HUES64 (cell line): ENCODE measurements at regions not wholly inside any gene's neighbourhood (a gene's known extent, or its start where the extent isn't known, plus 50 kb on each side); places are given as distances from the start of the nearest gene placed in this dataset.

Experiments used
- H3K27ac ChIP-seq: 2 replicates; pipeline ENCODE4 v1.7.0; 2013; ENCODE audit warnings: low read depth, low read length, inconsistent platforms
- H3K27me3 ChIP-seq: 2 replicates; pipeline ENCODE4 v1.6.1; 2013; ENCODE audit warnings: mild to moderate bottlenecking, low read length; ENCODE audit not compliant: insufficient read depth
- H3K36me3 ChIP-seq: 2 replicates; pipeline ENCODE4 v1.6.1; 2013; ENCODE audit warnings: mild to moderate bottlenecking, low read length; ENCODE audit not compliant: insufficient read depth
- H3K4me1 ChIP-seq: 2 replicates; pipeline ENCODE4 v1.6.1; 2013; ENCODE audit warnings: mild to moderate bottlenecking, low read length, moderate library complexity; ENCODE audit not compliant: insufficient read depth
- H3K4me3 ChIP-seq: 2 replicates; pipeline ENCODE4 v1.5.1; 2013; ENCODE audit warnings: mild to moderate bottlenecking, low read length, moderate library complexity
- H3K9ac ChIP-seq: 2 replicates; pipeline ENCODE4 v1.6.1; 2013; ENCODE audit warnings: mild to moderate bottlenecking, low read depth, low read length
- H3K9me3 ChIP-seq: 2 replicates; pipeline ENCODE4 v1.6.1; 2013; ENCODE audit warnings: low read depth, low read length; ENCODE audit not compliant: insufficient read depth
- WGBS: fragments of 150-250, 120-280 bp; methylation state at CpG from one replicate; pipeline ENCODE4 v1.1.7; 2013; ENCODE audit warnings: missing lambda C conversion rate; 5-methylcytosine and 5-hydroxymethylcytosine counted together

DNA sequence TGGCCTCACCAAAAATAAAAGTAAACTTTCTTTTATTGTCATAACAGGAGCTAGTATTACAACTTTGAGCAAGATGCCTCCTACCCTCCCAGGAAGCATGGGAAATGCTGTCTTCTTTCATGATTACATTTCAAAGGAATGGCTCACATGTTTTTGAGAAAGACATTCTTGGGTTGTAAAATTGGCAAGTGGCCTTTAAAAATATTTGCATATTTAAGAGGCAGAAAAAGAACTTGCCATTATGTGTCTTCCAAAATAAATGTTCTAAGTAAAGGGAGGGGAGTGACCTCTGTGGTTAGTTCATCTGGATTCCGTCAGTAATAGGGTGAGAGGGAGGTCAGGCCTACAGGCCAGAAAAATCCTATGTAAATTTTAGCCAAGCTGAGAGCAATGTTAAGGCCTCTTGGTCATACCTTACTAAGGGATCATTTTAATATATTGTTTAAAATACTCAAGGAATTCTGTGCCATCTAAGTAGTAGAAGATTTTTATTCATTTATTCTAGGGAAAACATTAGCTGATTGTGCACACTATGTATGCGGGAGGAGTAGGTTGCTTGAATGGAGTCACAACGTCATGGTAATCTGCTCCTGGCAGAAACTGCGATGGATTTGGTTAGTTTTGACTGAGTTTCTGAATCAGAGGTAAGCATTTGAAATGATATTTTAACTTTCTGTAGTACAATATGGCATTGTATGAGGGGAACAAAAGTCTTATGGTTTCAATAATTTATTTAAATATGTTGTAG, 1485.7 kb upstream of the CDH9 start:
- 78% methylated on average over 4 of the region's 4 CpGs for WGBS

DNA sequence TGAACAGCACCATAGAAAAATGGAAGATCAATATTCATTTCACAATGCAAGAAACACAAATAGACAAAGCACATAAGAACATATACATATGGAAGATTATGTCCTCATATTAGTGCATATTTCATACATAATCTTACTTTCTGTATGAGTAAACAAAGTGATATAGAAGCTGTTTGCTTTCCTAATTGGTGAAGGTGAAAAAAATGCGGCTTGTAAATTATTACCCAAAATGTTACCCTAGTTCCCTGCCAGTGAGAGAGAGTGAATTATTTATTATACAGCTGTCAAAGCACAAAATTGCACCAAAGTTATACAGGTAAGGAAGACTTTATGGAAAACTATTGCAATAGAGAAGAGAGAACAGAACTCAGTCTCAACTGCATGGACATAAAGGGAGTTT, 1485.0 kb upstream of the CDH9 start:
- WGBS, result no CpG with 5 or more reads among the region's 1 CpG
- Histone ChIP-seq H3K36me3 (no peaks in the 10 kb centered on the region), H3K27ac (no peak overlapping the region)

More for the DNA sequence above, 1485.7 kb upstream of the CDH9 start:
- Histone ChIP-seq H3K9ac (no peak overlapping the region), H3K9me3 (peaks cover 10% of the 10 kb centered on the region; the same call in 1 of the 2 replicates), H3K27me3 (no peaks in the 10 kb centered on the region), H3K27ac (no peak overlapping the region), H3K36me3 (no peaks in the 10 kb centered on the region), H3K4me1 (peaks cover 8% of the 10 kb centered on the region), H3K4me3 (no peak overlapping the region)

DNA sequence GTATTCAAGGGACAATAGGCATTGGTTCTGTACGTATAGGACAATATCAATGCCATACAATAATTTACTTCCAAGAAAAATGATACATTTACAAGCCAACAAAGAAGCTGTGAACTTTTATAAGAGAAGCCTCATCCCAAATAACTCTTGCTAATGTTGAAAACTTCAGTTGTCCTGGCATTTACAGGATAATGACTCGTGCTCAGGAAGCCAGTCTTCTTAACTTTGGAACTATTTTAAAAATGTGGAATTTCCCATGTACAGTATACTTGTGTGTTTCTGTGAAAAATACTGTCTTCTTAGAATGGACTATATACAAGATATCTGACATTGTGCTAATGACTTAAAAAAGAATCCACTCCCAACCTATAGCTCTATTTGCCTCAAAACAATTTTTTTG, 1479.3 kb upstream of the CDH9 start:
- Histone ChIP-seq H3K27me3 (no peaks in the 10 kb centered on the region), H3K4me3 (no peak overlapping the region), H3K4me1 (peaks cover 23% of the 10 kb centered on the region), H3K27ac (no peak overlapping the region), H3K9me3 (peaks cover 10% of the 10 kb centered on the region; the same call in 1 of the 2 replicates), H3K36me3 (no peaks in the 10 kb centered on the region), H3K9ac (no peak overlapping the region)
- WGBS, result 87% methylated on average over 2 of the region's 2 CpGs

More for the DNA sequence above, 1485.0 kb upstream of the CDH9 start:
- Histone ChIP-seq H3K9ac (no peak overlapping the region), H3K9me3 (peaks cover 10% of the 10 kb centered on the region; the same call in 1 of the 2 replicates), H3K4me1 (peaks cover 8% of the 10 kb centered on the region), H3K4me3 (no peak overlapping the region), H3K27me3 (no peaks in the 10 kb centered on the region)

DNA sequence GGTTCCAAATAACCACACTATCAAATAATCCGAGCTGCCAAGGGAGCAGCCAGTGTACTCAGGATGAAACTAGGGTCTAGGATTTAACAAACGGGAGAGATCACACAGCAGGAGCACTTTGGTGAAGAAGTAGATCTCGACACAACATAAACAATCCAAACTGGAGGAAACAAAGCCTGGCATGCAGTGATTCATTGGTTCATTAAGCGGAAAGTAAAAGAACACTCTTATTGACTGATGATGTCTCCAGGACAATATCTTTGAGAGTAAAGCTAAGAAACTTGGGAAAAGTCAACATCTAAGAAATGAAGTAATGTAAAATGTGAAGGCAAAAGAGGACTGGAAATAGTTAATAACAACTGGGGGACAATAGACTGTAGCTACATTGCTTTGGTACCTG, 1478.3 kb upstream of the CDH9 start:
- no peak overlapping the region for H3K9ac ChIP-seq
- no peak overlapping the region for H3K27ac ChIP-seq
- peaks cover 26% of the 10 kb centered on the region for H3K4me1 ChIP-seq
- no peak overlapping the region for H3K4me3 ChIP-seq
- WGBS, result 67% methylated on average over 4 of the region's 4 CpGs
- no peaks in the 10 kb centered on the region for H3K36me3 ChIP-seq
- peaks cover 10% of the 10 kb centered on the region; the same call in 1 of the 2 replicates for H3K9me3 ChIP-seq
- H3K27me3 ChIP-seq, result no peaks in the 10 kb centered on the region

DNA sequence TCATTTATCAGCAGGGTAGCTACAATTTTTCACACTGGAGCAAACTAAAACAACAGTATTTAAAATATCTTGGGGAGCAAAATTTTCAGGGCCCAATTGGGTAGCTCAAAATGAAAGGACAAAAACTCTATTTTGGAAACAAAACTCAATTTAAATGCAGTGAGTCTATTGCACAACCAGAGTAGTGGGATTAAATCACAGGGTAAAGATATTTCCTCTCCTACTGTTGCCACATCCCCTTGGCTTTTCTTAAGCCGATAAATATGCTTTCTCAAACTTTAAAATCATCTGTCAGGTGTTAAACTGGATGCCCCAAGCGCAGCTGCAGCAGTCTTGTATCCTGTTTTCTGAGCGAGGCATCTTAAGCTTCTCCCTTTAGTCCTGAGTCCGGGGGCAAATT, 1474.3 kb upstream of the CDH9 start:
- 97% methylated on average over 4 of the region's 4 CpGs for WGBS

DNA sequence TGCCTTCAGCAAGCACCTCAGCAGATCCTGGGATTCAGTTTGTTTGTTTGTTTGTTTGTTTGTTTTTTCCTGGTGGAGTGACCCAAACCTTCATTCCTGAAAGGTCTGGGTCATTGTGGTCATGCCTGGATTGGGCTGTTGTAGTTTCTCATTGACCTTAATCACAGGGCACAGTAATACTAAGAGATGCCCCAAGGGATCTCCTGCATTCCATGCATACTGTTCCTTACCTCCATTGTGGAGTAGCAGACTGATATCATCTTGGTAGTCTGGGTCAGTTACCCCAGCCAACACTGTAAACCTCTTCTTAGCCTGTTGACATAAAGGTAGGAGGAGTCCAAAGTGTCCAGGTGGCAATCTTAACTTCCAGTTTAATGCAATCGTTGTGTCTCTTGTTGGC, 1466.7 kb upstream of the CDH9 start:
- H3K27ac ChIP-seq, result no peak overlapping the region
- WGBS, result 89% methylated on average over 1 of the region's 1 CpG
- H3K4me3 ChIP-seq, result no peak overlapping the region
- no peak overlapping the region for H3K9ac ChIP-seq
- H3K9me3 ChIP-seq, result no peaks in the 10 kb centered on the region
- H3K27me3 ChIP-seq, result no peaks in the 10 kb centered on the region
- no peaks in the 10 kb centered on the region for H3K4me1 ChIP-seq
- H3K36me3 ChIP-seq, result no peaks in the 10 kb centered on the region

More for the DNA sequence above, 1474.3 kb upstream of the CDH9 start:
- H3K9ac ChIP-seq, result no peak overlapping the region
- H3K4me3 ChIP-seq, result no peak overlapping the region
- H3K27ac ChIP-seq, result 0 out of 2 replicates have a peak overlapping the region, but pooled peaks have one; percentile 7
- H3K9me3 ChIP-seq, result peaks cover 3% of the 10 kb centered on the region; the same call in 1 of the 2 replicates
- no peaks in the 10 kb centered on the region for H3K27me3 ChIP-seq
- H3K4me1 ChIP-seq, result peaks cover 23% of the 10 kb centered on the region
- H3K36me3 ChIP-seq, result no peaks in the 10 kb centered on the region

DNA sequence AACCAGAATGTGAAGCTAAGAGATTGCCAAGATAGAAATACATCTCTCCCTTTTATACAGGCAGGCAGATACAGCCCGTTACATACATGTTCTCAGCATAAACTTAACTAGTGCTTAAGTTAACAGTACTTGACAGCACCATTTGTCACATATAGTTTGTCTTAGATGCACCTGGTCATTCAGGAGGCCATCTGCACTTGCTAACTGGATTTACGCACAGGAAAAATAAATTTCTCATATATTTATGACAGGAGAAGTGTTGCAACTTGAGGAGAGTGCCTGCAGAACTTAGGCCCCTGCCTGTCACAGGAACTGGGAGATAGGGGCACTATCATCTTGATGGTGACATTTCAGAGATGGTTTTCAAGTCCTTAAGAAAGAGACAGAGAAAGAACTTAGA, 1462.1 kb upstream of the CDH9 start:
- H3K4me1 ChIP-seq, result 0 out of 2 replicates have a peak, but pooled peaks cover 5% of the 10 kb centered on the region
- H3K27me3 ChIP-seq, result no peaks in the 10 kb centered on the region
- WGBS, result 88% methylated on average over 1 of the region's 2 CpGs
- H3K27ac ChIP-seq, result no peak overlapping the region
- H3K9ac ChIP-seq, result no peak overlapping the region
- H3K4me3 ChIP-seq, result no peak overlapping the region
- no peaks in the 10 kb centered on the region for H3K9me3 ChIP-seq
- no peaks in the 10 kb centered on the region for H3K36me3 ChIP-seq

DNA sequence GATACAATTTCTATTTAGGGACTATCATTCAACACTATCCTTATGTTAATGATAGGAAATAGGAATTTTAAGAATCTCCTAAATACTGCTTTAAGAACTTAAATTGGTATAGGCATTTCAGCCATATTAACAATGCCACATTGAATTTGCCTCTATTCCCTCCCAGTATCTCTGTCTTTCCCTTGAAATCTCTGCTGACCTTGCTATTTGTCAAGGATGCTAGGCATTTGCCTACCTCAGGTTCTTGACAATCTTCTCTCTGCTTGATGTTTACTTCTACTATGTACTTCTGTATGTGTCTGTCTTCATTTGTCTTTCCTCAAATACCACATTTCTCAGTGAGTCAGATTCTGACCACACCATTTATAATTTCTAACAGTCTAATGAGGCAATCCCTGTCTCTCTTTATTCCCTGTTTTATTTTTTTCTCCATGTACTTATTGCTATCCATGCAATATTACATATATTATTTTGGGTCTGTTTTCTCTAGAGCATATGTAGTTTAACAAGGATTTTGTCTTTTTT, 1461.4 kb upstream of the CDH9 start:
- Histone ChIP-seq H3K9me3 (no peaks in the 10 kb centered on the region), H3K9ac (no peak overlapping the region), H3K27me3 (no peaks in the 10 kb centered on the region), H3K36me3 (no peaks in the 10 kb centered on the region), H3K27ac (no peak overlapping the region), H3K4me1 (0 out of 2 replicates have a peak, but pooled peaks cover 5% of the 10 kb centered on the region), H3K4me3 (no peak overlapping the region)

DNA sequence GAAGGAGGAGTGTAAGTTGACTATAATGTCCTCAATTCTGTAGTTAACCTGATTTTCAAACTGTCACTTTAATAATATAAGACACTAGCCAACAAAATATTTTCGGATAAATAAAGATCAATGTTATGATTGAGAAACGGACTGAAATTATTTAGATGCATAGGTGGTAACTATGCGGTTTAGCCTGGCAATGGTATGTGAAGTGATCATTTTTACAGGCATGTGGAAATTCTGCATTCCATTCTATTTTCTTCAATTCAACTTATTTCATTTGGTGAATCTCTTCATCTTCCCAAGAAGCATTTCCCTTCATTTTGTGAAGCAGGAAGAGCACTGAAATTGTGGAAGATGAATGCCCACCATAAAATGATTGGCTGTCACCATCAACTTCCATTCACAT, 1457.5 kb upstream of the CDH9 start:
- no peak overlapping the region for H3K4me3 ChIP-seq
- no peaks in the 10 kb centered on the region for H3K9me3 ChIP-seq
- no peak overlapping the region for H3K9ac ChIP-seq
- no peak overlapping the region for H3K27ac ChIP-seq
- WGBS, result 89% methylated on average over 3 of the region's 3 CpGs
- H3K27me3 ChIP-seq, result no peaks in the 10 kb centered on the region
- H3K36me3 ChIP-seq, result no peaks in the 10 kb centered on the region
- 0 out of 2 replicates have a peak, but pooled peaks cover 5% of the 10 kb centered on the region for H3K4me1 ChIP-seq

DNA sequence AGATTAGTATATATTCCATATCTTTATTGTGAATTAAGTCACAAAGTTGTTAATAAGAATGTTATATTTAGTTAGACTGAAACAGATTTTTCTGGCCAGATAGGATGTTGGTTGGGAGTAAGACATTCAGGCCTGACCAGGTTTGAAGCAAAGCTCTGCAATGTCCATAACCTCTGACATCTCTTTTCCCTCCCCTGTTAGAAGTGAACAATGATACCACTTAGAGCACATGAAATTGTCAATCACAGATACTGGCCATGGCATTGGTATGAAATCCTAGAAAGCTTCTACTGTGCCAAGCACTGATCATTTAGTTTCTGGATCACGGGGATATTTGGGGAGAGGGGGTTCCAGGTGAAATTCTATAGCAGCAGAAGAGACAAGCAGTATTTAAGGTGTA, 1455.1 kb upstream of the CDH9 start:
- Histone ChIP-seq H3K9me3 (no peaks in the 10 kb centered on the region), H3K36me3 (no peaks in the 10 kb centered on the region), H3K4me1 (peaks cover 5% of the 10 kb centered on the region; the same call in 1 of the 2 replicates), H3K27me3 (no peaks in the 10 kb centered on the region), H3K4me3 (no peak overlapping the region), H3K9ac (no peak overlapping the region), H3K27ac (no peak overlapping the region)
- WGBS, result 100% methylated on average over 1 of the region's 1 CpG

DNA sequence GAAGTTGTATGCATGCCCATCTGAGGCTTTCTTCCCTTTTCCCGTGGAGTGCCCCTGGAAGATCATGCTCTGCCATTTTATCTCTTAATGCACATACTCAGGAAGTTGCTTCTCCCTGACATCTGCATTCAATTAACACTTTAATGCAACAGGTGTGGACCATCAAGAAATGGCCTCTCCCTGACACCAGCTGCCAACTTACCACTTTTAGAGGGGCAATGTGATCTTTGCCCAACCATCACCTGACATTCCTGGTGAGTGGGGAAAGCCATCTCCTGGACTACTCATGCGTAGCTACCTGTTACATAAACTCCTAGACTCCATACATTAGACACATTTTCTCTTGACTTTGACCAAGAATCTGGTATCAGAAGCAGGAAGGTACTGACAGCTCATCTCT, 1450.4 kb upstream of the CDH9 start:
- Histone ChIP-seq H3K9me3 (no peaks in the 10 kb centered on the region), H3K4me1 (peaks cover 6% of the 10 kb centered on the region; the same call in 1 of the 2 replicates), H3K9ac (no peak overlapping the region), H3K27ac (no peak overlapping the region), H3K36me3 (no peaks in the 10 kb centered on the region), H3K4me3 (no peak overlapping the region), H3K27me3 (no peaks in the 10 kb centered on the region)
- WGBS, result 91% methylated on average over 2 of the region's 2 CpGs
